ENCODE measurements at regions not wholly inside any gene's neighbourhood (a gene's known extent, or its start where the extent isn't known, plus 50 kb on each side); places are given as distances from the start of the nearest gene placed in this dataset.
"Not testable (repeated sequence)": the region's sequence is repeated elsewhere in the genome, so short reads cannot be mapped to it uniquely, and the experiment has no call there.

DNA sequence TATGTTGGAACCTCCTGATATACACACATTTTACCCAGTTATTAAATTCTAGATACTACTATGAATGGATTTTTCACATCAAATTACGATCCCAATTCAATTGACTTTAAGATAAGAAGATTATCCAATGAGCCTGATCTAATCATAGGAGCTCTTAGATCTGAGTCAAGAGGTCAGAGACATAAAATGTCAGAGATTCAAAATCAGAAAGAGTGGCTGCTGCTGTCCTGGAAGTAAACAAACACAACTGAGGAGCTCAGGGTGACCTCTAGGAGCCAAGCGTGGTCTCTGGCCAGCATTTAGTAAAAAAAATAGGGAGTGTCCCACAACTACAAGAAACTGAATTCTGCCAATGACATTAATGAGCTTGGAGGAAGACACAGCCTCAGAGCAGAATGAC, 557.1 kb upstream of the CBLB start:
- ATAC-seq, result no peak
- peaks cover 6% of the 10 kb centered on the region for H3K9me3 Mint-ChIP-seq

GRCh38 chr3:106428565-106428994, 559.8 kb upstream of the CBLB start:
- Mint-ChIP-seq H3K27me3 (ENCODE audit: low read depth) (no peaks in the 10 kb centered on the region), H3K9me3 (no peaks in the 10 kb centered on the region), H3K36me3 (ENCODE audit: insufficient read depth) (no peaks in the 10 kb centered on the region), H3K4me1 (ENCODE audit: low read depth) (peaks cover 37% of the 10 kb centered on the region), H3K4me3 (no peak overlapping the region)
- ATAC-seq (peak; percentile 83 to 84), DNase-seq (no peak)

More for the DNA sequence above, 557.1 kb upstream of the CBLB start:
- Mint-ChIP-seq H3K27me3 (ENCODE audit: low read depth) (no peaks in the 10 kb centered on the region), H3K36me3 (ENCODE audit: insufficient read depth) (peaks cover 2% of the 10 kb centered on the region), H3K4me1 (ENCODE audit: low read depth) (peaks cover 49% of the 10 kb centered on the region), H3K4me3 (no peak overlapping the region)
- DNase-seq, result no peak

GRCh38 chr3:106431721-106432120, 562.9 kb upstream of the CBLB start:
- H3K9me3 Mint-ChIP-seq, result no peaks in the 10 kb centered on the region
- peaks cover 12% of the 10 kb centered on the region for H3K4me1 Mint-ChIP-seq (ENCODE audit: low read depth)
- no peaks in the 10 kb centered on the region for H3K36me3 Mint-ChIP-seq (ENCODE audit: insufficient read depth)
- DNase-seq (no peak), ATAC-seq (no peak)
- no peaks in the 10 kb centered on the region for H3K27me3 Mint-ChIP-seq (ENCODE audit: low read depth)
- H3K4me3 Mint-ChIP-seq, result no peak overlapping the region

DNA sequence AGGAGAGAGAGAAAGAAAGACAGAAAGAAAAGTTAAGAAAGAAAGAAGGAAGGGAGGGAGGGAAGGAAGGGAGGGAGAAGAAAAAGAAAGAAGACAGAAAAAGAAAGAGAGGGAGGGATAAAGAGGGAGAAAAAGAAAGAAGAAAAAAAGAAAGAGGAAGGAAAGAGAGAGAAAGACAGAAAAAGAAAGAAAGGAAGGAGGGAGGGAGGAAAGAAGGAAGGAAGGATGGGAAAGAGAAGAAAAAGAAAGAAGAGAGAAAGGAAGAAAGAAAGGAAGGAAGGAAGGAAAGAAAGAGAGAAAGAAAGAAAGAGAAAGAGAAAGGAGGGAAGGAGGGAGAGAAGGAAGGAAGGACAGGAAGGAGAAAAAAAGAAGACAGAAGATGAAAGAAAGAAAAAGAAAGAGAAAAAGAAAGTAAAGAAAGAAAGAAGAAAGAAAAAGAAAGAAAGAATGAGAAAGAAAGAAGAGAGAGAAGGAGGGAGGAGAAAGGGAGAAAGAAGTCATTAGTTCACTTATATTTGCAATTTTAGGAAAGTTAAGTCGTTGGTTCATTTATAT, 567.2 kb upstream of the CBLB start:
- Mint-ChIP-seq H3K4me3 (no peak overlapping the region), H3K27me3 (ENCODE audit: low read depth) (no peaks in the 10 kb centered on the region), H3K4me1 (ENCODE audit: low read depth) (no peaks in the 10 kb centered on the region), H3K9me3 (no peaks in the 10 kb centered on the region), H3K36me3 (ENCODE audit: insufficient read depth) (no peaks in the 10 kb centered on the region)
- DNase-seq (no peak), ATAC-seq (no peak)

DNA sequence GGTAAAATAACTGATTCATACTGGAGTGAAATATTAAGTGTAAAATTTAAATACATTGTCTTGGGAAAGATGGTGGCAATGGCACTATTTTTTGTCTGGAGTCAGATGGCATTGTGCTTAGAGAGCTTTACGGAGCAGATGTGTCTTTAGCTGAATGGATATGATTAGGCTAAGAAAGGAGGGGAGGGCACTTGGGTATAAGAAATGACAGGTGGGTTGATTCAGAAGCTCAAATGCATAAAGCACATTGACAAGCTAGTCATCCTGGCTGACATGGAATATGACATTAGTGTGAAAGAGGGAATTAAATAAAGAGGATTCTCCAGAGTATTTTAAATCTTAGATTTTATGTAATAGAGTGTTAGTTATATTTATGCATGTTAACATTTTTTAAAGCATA, 570.1 kb upstream of the CBLB start:
- Mint-ChIP-seq H3K4me1 (ENCODE audit: low read depth) (no peaks in the 10 kb centered on the region), H3K27me3 (ENCODE audit: low read depth) (no peaks in the 10 kb centered on the region), H3K36me3 (ENCODE audit: insufficient read depth) (no peaks in the 10 kb centered on the region), H3K4me3 (no peak overlapping the region), H3K9me3 (no peaks in the 10 kb centered on the region)
- ATAC-seq, result no peak
- no peak for DNase-seq

DNA sequence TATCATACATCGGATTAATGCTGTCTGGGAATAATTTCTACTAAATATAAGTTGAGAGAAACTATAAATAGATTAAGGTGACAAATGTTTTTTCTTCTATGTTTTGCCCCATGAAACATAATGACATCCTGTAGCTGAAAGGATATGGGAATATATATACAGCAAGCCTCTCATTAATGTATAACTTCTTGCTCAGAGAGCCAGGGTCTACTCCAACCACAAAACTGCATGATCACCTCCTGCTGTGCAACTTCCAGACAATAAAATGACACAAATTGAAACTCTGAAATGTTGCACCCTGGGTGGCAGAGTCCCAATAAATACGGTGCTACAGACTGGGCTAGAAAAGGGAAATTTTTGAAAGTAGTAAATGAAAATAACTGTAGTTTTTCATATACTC, 571.9 kb upstream of the CBLB start:
- DNase-seq (no peak), ATAC-seq (no peak)
- H3K36me3 Mint-ChIP-seq (ENCODE audit: insufficient read depth), result no peaks in the 10 kb centered on the region
- no peaks in the 10 kb centered on the region for H3K4me1 Mint-ChIP-seq (ENCODE audit: low read depth)
- H3K27me3 Mint-ChIP-seq (ENCODE audit: low read depth), result no peaks in the 10 kb centered on the region
- H3K4me3 Mint-ChIP-seq, result no peak overlapping the region
- no peaks in the 10 kb centered on the region for H3K9me3 Mint-ChIP-seq

DNA sequence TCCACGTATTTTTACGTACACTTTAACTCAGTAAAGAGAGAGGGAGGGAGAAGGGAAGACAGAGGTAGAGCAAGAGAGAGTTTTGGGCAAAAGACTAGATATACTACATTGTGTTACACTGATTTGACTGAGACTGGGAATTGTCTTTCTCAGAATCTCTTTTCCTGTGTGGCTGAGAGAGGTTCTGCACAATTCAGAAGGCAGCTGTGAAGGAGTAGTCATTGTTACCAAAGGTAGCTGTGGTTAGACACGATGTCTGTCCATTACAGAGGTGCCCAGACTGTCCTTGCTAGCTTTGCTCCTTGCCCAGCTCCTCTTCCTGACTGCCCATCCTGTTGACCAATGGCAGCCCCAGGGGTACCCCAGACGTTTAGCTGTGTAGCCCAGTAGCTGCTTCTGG, 577.5 kb upstream of the CBLB start:
- Mint-ChIP-seq H3K9me3 (peaks cover 11% of the 10 kb centered on the region), H3K27me3 (ENCODE audit: low read depth) (no peaks in the 10 kb centered on the region), H3K4me3 (no peak overlapping the region), H3K4me1 (ENCODE audit: low read depth) (peaks cover 3% of the 10 kb centered on the region), H3K36me3 (ENCODE audit: insufficient read depth) (no peaks in the 10 kb centered on the region)
- ATAC-seq (no peak), DNase-seq (no peak)

GRCh38 chr3:106447723-106448301, 579.0 kb upstream of the CBLB start:
- Mint-ChIP-seq H3K9me3 (peaks cover 11% of the 10 kb centered on the region), H3K36me3 (ENCODE audit: insufficient read depth) (no peaks in the 10 kb centered on the region), H3K4me3 (no peak overlapping the region), H3K4me1 (ENCODE audit: low read depth) (peaks cover 3% of the 10 kb centered on the region), H3K27me3 (ENCODE audit: low read depth) (no peaks in the 10 kb centered on the region)
- ATAC-seq (no peak), DNase-seq (no peak)

- H3K4me3 Mint-ChIP-seq; H3K4me1 Mint-ChIP-seq (ENCODE audit: low read depth); H3K36me3 Mint-ChIP-seq (ENCODE audit: insufficient read depth); DNase-seq; H3K27me3 Mint-ChIP-seq (ENCODE audit: low read depth): not testable (repeated sequence)
- peak in 1 of 2 donors; percentile 23 for ATAC-seq
- peaks cover 11% of the 10 kb centered on the region for H3K9me3 Mint-ChIP-seq
Observed at GRCh38 chr3:106448372-106448966, 579.7 kb upstream of the CBLB start.

DNA sequence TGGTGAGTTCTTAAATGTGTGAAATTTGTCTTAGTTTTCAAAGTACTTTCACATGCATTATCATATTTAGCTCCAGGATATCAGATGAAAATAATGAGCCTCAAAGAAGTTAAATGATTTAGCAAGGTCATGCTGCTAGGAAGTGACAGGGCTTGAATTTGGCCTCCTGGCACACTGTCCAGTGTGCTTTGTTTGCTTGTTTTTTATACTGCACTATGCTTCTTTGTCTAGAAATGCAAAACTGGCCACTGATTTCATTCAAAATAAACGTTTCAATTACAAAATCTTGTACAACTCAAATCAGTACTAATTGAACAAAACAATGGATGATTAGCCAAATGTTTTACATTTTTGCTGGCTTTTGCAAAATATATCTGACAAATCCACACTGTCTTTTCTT, 583.3 kb upstream of the CBLB start:
- peaks cover 11% of the 10 kb centered on the region for H3K9me3 Mint-ChIP-seq
- ATAC-seq, result no peak
- peaks cover 5% of the 10 kb centered on the region for H3K4me1 Mint-ChIP-seq (ENCODE audit: low read depth)
- no peak for DNase-seq
- no peaks in the 10 kb centered on the region for H3K27me3 Mint-ChIP-seq (ENCODE audit: low read depth)
- no peaks in the 10 kb centered on the region for H3K36me3 Mint-ChIP-seq (ENCODE audit: insufficient read depth)
- H3K4me3 Mint-ChIP-seq, result no peak overlapping the region

GRCh38 chr3:106454497-106454896, 585.7 kb upstream of the CBLB start:
- Mint-ChIP-seq H3K4me3 (no peak overlapping the region), H3K36me3 (ENCODE audit: insufficient read depth) (no peaks in the 10 kb centered on the region), H3K9me3 (no peaks in the 10 kb centered on the region), H3K4me1 (ENCODE audit: low read depth) (peaks cover 9% of the 10 kb centered on the region), H3K27me3 (ENCODE audit: low read depth) (no peaks in the 10 kb centered on the region)
- no peak for DNase-seq
- no peak for ATAC-seq

- H3K4me3 Mint-ChIP-seq, result no peak overlapping the region
Observed at GRCh38 chr3:106457281-106458180, 588.7 kb upstream of the CBLB start.

DNA sequence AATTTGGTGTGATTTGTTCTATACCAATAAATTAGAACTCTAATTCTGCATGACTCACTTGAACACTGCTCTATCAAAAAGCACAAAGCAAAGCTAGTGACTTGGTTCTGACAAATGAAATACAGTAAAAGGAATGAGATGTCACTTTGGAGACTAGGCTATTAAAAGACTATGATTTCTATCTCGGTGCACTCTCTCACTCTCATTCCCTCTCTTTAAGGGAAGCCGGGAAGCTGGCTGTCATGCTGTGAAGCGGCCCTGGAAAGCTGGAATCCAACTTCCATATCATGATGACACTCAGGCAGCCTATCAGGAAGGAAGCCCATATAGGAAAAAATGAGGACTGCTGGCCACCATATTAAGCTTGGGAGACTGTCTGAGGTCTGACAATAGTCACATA, 590.1 kb upstream of the CBLB start:
- no peak for ATAC-seq
- DNase-seq, result no peak
- Mint-ChIP-seq H3K4me3 (no peak overlapping the region), H3K4me1 (ENCODE audit: low read depth) (peaks cover 9% of the 10 kb centered on the region), H3K9me3 (no peaks in the 10 kb centered on the region), H3K36me3 (ENCODE audit: insufficient read depth) (no peaks in the 10 kb centered on the region), H3K27me3 (ENCODE audit: low read depth) (no peaks in the 10 kb centered on the region)

More at GRCh38 chr3:106457281-106458180, 588.7 kb upstream of the CBLB start:
- no peaks in the 10 kb centered on the region for H3K27me3 Mint-ChIP-seq (ENCODE audit: low read depth)
- DNase-seq, result no peak
- peaks cover 9% of the 10 kb centered on the region for H3K4me1 Mint-ChIP-seq (ENCODE audit: low read depth)
- H3K36me3 Mint-ChIP-seq (ENCODE audit: insufficient read depth), result no peaks in the 10 kb centered on the region
- H3K9me3 Mint-ChIP-seq, result no peaks in the 10 kb centered on the region
- peak; percentile 86 to 93 for ATAC-seq

GRCh38 chr3:106466881-106467280, 598.1 kb upstream of the CBLB start:
- Mint-ChIP-seq H3K36me3 (ENCODE audit: insufficient read depth) (no peaks in the 10 kb centered on the region), H3K4me3 (no peak overlapping the region), H3K9me3 (peaks cover 13% of the 10 kb centered on the region), H3K4me1 (ENCODE audit: low read depth) (no peaks in the 10 kb centered on the region), H3K27me3 (ENCODE audit: low read depth) (no peaks in the 10 kb centered on the region)
- DNase-seq (no peak), ATAC-seq (no peak)

All from activated T-cell treated with anti-CD3 and anti-CD28 coated beads, Interleukin-2, amount 50 U/mL, for 4 hours (primary cell).